SU-DHL-6 (cell line): ENCODE measurements at regions not wholly inside any gene's neighbourhood (a gene's known extent, or its start where the extent isn't known, plus 50 kb on each side); places are given as distances from the start of the nearest gene placed in this dataset.

Experiments used
- EZH2phosphoT487 ChIP-seq: fragments of 200-600 bp; sonication (generic), shearing (Covaris generic); conservative IDR thresholded peaks from 2 replicates; pipeline ENCODE4 v1.6.1; 2018; ENCODE audit warnings: mild to moderate bottlenecking, antibody characterized with exemption, low read length, moderate library complexity, mixed read lengths
- TF ChIP-seq, protein P1 (sequence below): fragments of 200-600 bp; sonication (generic); IDR thresholded peaks from one replicate; pipeline ENCODE4 v1.5.1; 2017; ENCODE audit warnings: antibody characterized with exemption, mild to moderate bottlenecking, low read length, moderate library complexity; ENCODE audit not compliant: insufficient read depth, poor library complexity, severe bottlenecking

DNA sequence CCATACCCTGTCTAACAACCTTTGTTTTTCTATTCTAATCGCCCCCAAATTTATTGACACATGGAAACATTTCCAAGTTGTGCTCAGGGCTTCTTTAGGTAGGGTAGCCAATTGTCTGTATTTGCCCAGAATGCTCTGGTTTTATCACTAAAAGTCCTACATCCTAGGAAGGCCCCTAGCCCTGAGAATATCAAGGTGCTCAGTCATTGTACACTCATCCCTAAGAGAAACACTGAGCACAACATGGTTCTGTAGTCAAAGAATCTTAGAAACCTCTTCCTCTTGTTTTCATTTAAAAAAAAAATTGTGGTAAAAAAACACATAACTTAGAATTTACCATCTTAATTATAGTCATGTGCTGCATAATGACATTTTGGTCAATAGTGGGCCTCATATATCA is 69.0 kb upstream of the BASP1 start:
- TF ChIP-seq, protein P1, sequence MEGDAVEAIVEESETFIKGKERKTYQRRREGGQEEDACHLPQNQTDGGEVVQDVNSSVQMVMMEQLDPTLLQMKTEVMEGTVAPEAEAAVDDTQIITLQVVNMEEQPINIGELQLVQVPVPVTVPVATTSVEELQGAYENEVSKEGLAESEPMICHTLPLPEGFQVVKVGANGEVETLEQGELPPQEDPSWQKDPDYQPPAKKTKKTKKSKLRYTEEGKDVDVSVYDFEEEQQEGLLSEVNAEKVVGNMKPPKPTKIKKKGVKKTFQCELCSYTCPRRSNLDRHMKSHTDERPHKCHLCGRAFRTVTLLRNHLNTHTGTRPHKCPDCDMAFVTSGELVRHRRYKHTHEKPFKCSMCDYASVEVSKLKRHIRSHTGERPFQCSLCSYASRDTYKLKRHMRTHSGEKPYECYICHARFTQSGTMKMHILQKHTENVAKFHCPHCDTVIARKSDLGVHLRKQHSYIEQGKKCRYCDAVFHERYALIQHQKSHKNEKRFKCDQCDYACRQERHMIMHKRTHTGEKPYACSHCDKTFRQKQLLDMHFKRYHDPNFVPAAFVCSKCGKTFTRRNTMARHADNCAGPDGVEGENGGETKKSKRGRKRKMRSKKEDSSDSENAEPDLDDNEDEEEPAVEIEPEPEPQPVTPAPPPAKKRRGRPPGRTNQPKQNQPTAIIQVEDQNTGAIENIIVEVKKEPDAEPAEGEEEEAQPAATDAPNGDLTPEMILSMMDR, result no peak
- TF ChIP-seq EZH2phosphoT487, result no peak
